Globus pallidus (tissue), 1 donor: ENCODE measurements at regions not wholly inside any gene's neighbourhood (a gene's known extent, or its start where the extent isn't known, plus 50 kb on each side); places are given as distances from the start of the nearest gene placed in this dataset.

Experiments used
- DNase-seq: peaks from one replicate; pipeline ENCODE4 v3.0.0-alpha.2; 2015; ENCODE audit warnings: low spot score

DNA sequence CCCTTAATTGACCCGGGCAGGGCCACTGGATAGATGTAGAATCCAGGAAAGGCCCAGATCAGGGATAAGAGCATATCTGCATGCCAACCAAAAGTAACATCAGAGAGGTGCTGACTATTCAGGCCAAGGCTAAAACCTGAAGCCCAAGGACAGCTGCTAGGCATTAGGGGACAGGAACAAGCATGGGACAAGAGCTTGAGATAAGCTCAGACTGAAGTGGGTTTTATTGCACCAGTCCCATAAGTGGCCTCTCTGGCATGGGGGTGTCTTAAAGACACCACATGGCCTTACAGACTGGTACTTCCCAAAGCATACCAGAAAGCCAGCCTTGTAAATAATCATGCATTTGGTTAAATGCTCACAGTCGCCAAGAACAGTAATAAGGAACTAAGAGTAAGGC is 376.1 kb downstream of the FBXW7 start:
- no peak for DNase-seq

DNA sequence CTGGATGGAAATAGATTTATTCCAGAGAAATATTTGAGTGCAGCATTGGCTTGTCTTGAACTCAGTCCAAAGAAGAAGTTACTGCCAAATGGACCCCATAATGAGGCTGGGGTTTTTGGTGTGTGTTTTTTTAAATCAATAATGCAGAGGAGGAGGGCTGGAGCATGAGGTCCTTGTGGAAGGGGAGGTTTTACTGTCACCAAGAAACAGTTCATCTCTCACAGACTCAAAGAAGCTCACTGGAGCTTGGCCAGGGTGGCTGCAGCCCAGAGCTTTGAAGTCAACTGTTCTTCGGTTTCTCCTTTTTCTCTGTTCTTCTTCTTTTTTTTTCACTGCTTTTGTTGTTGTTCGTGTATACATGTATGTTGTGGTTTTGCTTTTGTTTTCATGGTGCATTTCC is 377.7 kb downstream of the FBXW7 start:
- no peak for DNase-seq

DNA sequence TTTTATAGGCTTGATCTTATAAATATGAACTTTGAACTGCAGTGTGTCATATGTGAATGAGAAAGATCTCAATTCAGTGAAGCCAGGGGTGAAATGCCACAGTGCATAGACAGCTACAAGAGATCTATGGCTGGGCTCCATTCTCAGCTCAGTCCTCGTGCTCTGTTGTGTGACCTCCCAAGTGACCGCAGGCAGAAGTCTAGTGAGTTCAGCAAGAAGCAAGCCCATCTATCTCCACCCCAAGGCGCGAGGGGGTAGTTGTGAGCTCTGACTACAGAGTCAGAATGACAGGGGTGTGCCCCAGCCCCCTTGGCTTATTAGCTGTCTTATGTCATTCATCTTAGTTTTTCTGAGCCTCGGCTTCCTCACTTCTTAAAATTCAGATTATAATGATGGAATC is 378.3 kb downstream of the FBXW7 start:
- DNase-seq = no peak

DNA sequence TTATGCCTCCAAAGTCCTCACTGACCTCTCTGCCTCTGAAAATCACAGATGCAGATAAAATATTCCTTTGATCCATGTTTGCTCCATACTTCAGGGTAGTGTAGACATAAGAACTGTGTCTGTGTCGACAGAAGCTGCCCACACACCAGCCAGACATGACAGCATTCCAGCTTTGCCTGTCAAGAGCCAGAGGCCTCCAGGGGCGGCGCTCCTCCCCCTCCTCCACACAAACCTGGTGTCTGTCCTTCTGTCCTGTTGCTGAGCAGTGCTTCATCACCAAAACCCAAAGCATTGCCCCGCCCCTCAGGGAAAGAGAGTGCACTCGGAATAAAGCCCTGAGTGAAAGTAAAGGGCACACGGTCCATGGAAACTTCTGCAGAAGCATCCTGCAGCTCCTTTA is 379.4 kb downstream of the FBXW7 start:
- DNase-seq = no peak

DNA sequence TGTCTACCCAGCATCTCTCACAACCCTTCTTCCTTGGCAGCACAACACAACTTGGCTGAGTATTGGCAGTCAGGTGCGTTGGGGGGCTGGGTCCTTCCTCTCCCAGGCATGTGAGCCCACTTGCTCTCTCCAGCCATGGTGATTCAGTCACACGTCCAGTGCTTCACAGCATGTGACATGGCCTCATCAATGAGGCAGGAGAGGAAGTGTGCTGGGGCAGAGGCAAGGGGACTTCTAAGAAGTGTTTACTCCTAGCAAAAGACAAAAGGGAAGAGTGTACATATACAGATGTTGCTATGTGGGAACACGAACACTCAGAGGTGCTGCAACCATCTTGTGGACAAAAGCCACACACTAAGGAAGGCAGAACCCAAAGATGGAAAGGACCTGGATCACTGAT is 380.8 kb downstream of the FBXW7 start:
- no peak for DNase-seq

DNA sequence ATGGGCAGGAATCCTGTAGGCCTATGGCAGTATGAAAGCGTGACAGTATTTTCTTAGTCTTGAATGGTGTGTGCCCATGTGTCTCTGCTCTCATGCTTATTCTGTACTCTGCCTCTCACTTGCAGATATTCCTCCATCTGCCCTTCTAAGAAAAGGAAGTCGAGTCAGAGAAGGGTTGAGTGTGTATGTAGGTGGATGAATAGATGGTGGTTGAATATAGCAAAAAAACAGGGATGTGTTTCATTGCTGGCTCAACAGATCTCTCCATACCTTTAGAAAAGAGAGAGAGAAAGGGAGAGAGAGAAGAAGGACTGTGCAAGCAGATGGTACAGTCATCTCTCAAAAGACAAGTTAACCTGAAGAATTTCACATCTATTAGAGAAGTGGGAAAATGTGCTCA is 381.5 kb downstream of the FBXW7 start:
- no peak for DNase-seq

DNA sequence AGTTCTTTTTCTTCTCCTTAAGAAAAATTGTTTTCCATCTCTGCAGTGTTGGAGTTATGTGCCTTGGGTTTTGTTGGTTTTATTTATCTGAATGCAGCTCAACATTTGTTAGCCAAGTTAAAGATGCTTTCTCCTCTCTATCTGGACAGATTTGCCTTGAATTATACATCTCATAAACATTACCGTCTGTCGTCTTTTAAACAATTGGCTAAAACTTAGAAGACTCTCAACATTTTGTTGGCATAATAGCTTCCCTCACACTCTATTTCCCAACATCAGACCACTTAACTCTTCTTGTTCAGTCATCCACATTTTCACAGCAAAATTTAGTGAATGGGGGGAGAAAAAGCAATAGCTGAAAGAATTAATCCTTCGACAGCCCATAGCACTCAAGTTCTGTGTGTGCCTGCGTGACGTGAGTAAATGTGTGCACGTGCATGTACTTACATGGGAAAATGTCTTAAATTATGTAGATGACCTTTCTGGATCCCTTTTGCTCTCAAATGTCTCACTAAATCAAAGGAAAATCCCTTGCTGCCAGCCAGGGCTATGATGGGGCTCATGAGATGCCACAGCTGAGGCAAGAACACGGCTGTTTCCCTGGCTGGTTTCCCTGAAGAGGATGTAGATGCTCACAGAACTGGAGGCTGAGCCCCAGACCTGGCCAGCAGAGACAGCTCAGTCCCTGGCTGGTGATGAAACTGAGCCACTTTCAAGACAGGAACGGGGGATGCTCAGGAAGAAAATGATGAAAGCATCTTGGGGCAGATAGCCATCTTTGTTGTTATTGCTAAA is 382.2 kb downstream of the FBXW7 start:
- DNase-seq = no peak

DNA sequence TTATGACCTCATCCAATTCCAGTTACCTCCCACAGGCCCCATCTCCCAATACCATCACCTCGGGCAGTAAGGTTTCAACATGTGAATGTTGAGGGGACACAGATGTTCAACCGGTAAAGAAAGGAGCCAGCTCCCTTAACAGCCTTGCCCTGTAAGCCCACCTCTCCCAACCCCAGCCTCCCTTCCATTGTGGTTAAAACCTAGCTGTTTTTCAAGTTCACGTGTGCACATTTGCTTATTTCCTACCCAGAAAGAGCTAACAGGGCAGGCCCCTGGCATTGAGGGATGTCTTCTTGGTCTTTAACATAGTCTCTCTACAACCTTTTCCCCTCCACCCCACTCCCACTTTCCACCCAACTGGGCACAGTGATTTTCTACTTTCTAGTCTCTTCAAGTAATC is 385.7 kb downstream of the FBXW7 start:
- no peak for DNase-seq

DNA sequence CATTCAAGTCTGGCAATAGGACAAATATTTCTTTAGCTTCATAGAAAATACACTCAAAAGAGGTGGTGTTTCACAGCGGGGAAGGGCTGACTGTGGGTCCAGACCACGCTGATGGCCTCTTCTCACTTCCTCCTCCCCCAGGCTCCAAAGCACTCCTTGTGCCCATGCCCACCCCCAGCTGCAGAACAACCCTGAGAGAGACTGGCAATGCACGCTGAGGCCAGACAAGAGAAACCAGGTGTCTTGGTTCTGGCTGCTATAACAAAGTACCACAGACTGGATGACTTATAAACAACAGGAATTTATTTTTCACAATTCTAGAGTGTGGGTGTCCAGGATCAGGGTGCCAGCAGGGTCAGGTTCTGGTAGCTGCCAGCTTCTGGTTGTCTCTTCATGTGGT is 386.1 kb downstream of the FBXW7 start:
- no peak for DNase-seq

DNA sequence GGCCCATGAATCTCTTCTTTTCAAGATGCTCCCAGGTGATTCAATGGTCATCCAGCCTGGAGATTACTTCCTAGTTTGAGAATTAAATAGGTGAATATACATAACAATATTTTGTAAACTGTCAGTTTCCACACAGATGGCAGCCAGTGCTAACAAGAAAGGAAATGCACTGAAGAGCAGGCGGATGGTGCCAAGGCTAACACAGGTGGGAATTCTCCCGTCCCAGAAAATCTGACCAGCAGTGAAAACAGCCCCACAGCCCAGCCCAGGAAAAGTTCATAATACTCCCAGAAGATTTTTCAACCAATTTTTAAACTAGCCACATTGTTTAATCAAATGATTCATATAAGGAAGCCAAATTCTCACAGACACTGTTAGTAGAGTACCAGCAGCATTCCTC is 387.2 kb upstream of the GATB start:
- no peak for DNase-seq

DNA sequence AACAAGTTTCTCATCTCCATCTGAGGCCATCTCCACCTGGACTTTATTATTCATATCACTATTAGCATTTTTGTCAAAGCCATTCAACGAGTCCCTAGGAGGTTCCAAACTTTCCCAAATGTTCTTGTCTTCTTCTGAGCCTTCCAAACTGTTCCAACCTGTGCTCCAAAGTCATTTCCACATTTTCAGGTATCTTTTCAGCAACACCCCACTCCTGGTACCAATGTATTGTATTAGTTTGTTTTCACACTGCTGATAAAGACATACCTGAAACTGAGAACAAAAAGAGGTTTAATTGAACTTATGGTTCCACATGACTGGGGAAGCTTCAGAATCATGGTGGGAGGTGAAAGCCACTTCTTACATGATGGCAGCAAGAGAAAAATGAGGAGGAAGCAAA is 385.4 kb upstream of the GATB start:
- no peak for DNase-seq

DNA sequence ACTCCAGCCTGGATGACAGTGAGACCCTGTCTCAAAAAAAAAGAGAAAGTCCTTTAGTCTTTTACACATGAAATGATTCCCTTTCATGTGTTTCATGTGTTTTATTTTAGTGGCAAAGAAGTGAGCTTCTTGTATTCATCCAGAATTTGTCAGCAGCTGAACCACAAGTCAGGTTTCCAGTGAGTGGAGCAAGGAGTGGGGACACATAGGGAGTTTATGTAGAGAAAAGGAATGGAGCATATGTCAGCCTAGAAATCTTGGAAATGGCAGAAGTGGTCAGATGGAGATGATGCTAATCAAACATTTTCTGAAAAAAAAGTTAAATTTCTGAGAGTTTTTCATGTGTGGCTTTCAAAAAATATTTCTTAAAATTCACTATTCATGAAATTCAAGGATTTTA is 383.0 kb upstream of the GATB start:
- no peak for DNase-seq

DNA sequence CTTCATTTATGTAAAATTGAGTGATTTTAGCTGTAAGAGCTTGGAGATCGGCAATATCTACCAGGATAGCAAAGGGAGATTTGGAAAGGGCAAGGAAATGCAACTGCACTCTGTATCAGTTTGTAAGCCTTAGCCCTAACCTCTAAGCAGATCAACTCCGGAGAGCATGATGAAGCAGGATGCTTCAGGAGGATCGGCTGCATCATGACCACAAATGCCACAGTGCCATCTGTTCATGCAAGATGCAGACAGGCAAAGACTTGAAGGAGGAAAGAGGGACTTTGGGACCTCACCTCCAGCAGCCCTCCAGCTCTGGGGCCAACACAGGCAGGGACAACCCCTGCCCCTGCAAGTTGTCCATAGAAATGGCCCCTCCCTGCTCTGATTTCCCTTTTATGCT is 377.6 kb upstream of the GATB start:
- DNase-seq = no peak

DNA sequence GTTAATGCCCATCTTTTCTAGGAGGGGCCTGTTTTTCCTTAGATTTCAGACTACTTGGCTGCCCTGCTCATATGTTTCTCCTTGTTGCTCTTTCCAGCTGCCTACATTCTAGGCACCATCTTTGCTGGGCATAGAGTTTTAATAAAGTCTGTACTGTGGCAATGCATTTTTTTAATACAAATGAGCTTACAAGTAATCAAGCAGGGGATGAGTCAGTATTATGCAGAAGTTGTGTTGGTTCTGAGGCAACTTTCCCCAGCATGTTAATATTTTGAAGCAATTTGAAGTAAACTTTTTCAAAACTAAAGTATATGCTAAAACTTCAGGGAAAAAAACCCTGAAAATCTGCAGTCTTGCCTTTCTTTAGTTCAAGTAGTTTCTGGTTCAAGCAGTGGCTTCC is 372.0 kb upstream of the GATB start:
- no peak for DNase-seq

DNA sequence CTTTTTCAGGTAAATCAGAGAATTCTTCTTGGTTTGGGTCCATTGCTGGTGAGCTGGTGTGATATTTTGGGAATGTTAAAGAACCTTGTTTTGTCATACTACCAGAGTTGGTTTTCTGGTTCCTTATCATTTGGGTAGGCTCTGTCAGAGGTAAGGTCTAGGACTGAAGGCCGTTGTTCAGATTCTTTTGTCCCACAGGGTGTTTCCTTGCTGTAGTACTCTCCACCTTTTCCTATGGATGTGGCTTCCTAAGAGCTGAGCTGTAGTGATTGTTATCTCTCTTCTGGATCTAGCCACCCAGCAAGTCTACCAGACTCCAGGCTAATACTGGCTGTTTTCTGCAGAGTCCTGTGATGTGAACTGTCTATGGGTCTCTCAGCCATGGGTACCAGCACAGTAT is 367.5 kb upstream of the GATB start:
- no peak for DNase-seq

DNA sequence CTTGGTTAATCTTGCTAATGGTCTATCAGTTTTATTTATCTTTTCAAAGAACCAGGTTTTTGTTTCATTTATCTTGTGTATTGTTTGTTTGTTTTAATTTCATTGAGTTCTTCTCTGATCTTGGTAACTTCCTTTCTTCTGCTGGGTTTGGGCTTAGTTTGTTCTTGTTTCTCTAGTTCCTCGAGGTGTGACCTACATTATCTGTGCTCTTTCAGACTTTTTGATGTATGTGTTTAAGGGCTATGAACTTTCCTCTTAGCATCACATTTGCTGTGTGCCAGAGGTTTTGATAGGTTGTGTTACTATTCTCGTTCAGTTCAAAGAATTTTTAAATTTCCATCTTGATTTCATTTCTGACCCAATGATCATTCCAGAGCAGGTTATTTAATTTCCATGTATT is 365.4 kb upstream of the GATB start:
- no peak for DNase-seq

DNA sequence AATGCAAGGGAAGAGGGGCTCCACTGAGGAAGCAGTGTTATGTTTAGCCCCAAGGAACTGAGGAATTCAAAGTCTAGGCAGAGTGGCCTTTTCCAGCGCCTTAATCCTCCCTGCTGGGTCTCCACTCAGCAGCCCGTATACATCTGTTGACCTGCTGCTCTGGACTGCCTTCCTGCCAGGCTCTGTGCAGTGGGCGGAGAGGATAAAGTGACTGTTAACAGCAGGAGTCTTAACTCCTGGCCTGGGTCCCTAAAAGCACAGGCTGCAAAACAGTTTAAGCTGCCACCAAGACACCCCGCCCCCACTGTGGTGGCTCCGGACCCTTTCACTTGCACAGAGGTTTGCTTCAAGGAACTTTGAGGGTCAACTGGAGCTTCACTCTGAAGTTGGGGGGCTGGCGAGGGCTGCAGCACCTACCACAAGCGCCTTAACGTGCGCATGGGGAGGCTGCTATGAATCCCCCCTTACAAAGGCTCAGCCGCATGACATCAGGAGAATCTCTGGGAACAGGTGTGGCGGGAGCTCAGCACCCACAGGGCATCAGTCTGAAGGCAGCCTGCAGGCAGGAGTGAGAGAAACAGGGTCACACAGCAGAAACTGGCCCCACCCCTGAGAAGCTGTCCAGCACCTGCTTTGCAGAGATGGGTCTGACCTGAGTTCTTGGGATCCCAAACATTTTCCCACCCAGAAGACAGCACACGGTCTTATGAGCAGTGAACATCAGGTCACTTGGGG is 358.2 kb upstream of the GATB start:
- no peak for DNase-seq

DNA sequence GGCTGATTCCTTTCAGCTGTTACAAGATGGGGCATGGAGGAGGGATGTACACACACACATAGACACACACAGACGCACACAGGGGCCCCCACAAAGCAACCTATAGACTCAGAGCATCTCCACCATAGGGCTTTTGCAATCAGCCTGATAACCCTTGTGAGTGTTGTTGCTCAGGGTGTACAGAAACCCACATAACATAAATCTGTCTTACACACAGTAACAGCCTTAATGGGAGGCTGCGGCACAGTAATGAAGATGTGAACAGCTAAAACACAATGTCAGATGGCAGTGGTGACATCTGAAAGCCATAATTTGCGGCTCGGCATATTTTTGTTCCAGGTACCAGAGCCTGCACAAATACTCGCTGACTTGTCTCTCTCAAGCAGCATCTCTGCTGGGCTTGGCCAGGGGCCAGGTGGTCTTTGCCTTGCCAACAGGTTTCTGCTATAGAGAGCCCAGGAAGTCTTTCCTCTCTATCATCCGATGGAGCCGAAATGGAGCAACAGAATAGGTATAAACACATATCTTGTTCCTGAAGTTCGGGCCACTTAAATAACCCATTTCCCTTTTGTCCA is 357.2 kb upstream of the GATB start:
- no peak for DNase-seq

DNA sequence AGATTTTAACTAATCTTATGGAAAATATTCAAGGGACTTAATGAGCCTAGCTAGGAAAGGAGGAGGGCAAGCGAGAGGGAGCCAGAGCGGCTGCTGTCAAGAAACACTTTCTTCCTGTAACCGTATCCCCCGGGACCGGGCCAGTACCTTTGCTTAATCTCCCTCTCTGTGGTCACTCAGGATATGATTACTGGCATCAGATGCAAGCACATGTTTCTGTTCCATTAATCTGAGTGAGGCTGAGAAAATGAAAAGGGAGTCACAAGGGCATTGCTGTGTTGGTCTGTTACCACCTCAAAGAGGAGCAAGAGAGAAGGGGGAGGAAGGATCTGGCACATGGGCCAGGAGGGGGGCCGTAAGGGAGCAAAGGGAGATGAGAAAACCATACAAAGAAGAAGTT is 356.7 kb upstream of the GATB start:
- DNase-seq = no peak

DNA sequence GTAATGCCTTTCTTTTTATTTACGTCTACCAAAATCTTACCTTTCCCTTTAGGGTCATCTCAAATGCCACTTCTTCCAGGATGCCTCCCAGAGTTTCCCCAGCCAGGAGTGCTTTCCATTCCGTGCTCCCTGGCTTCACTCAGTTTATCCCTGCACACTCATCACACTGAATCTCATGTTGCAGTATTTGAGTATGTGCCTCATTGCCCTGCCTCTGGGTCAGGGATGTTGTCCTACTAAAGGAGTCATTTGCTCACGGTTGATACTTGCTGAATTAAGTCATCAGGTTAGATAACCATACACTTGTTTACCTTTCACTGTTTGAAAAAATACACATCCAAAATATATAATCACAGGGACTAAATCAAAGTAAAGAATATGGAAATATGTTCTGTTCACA is 356.2 kb upstream of the GATB start:
- DNase-seq = no peak

DNA sequence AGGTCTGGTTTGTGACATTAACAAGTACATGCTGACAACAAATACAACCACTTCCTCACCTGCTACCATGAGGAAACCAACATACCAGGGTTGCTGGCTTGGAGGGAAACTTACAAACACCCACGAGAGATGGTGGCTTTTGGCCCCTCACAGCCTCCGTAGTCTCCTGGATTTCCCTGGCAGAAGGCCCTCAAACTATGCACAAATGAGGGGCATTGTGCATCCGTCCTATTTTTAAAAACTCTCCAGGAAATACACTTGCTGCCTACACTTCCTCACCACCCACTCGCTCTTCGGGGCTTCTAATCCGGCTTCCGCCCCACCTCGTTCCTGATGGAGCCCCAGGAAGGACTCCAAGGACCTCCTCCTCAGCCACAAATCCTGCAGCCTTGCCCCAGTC is 355.0 kb upstream of the GATB start:
- no peak for DNase-seq

DNA sequence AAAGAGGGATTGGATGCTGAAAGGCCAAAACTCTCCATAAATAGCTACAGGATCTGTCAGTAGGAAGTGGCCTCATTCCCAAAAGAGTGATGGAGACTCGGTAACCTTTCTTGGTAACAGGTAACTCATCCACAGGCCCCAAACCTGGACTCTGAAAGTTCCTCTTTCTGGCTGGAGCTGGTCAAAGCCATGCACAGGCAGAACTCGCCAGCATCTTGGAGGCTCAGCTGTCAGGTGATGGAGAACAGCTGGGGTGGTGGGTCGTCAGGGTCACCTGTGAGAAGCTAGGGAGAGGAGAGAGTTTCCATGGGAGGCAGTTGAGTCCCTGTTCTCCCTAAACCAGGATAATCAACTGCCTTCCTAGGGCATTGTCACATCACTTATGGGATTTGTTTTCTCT is 354.3 kb upstream of the GATB start:
- DNase-seq = no peak

DNA sequence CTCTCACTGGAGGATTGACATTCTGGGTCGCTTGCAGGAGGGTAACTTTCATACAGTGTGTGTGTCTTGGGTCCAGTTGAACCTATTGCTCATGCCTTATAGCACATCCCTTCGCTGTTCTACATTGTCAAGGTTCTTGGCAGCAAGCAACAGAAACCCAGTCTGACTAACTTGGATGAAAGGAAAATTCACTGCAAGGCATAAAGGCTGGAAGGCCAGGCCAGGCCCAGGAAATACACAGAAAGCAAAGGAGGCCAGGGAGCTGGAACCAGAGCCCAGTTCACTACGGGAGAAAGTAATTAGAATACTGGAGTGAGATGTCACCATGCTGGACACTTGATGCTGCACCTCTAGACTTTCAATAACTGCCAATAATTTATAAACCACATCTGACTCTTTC is 353.8 kb upstream of the GATB start:
- no peak for DNase-seq

DNA sequence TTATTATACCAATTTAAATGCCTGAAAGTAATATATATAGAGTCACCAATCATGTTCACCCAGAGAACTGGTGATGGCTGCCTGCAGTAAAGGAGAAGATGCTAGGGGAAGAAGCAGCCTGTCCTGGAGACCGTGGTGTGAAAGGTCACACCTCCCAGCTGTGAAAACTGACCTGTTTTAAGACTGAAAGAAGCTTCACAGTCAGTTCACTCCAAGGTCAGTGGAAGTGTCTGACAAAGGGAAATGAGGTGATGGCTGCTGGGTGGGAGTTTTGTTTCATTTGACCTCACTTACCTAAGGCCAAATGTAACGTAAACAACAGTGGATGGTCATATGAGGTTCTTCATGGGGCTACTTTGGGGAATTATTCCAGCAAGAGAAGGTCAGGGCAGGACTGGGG is 352.1 kb upstream of the GATB start:
- DNase-seq = no peak
